ENCODE measurements at regions not wholly inside any gene's neighbourhood (a gene's known extent, or its start where the extent isn't known, plus 50 kb on each side); places are given as distances from the start of the nearest gene placed in this dataset.
"Not testable (repeated sequence)": the region's sequence is repeated elsewhere in the genome, so short reads cannot be mapped to it uniquely, and the experiment has no call there.

DNA sequence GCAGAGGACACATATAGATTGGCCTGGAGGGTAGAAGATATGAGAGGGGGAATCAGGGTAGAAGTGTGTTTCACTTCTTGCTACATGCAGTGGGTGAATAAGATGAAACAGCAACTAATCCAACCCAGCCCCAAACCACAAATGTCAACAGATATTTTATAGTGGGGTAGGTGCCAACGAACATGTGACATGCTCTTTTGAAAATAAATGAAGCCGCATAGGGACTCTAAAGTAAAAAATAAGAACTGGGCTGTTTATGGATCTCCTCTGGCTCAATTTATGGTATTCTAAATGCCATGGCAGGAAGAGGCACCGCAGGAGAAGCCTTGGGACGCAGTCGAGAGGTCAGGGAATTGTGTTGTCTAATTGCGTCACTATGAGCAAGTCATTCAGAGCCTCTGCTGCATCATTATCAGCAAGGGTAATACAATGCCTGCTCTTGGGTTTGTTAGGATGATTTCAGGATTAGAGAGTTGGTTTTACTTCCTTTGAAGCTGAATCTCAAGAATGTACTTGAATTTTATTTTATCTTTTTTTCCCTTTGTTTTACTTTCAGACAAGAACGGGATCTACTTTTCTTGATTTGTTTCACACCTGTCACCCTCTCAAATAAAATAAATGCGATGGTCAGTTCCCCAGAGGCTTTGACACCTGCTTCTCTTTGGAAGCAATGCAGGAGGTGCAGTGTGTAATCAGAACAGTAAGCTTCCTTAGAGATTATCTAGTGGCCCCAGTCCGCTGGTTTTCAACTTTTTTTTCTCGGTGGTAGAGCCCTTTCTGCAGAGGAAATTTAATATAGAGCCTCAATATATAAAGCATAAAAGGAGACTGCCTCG lies 375.6 kb upstream of the CLINT1 start:
- Histone ChIP-seq H3K27ac (ENCODE audit: low read length) (no peak overlapping the region), H3K9me3 (ENCODE audit: control insufficient read depth in 1 of 2, low read length in 2 of 2) (no peaks in the 10 kb centered on the region), H3K4me3 (ENCODE audit: low read depth in 1 of 2, low read length in 2 of 2) (no peak overlapping the region), H3K36me3 (ENCODE audit: control insufficient read depth in 1 of 2, insufficient read depth in 2 of 2, low read length in 2 of 2) (no peaks in the 10 kb centered on the region), H3K27me3 (ENCODE audit: low read depth, low read length) (no peaks in the 10 kb centered on the region), H3K4me1 (ENCODE audit: control insufficient read depth in 1 of 2, insufficient read depth in 2 of 2, low read length in 2 of 2) (no peaks in the 10 kb centered on the region)

DNA sequence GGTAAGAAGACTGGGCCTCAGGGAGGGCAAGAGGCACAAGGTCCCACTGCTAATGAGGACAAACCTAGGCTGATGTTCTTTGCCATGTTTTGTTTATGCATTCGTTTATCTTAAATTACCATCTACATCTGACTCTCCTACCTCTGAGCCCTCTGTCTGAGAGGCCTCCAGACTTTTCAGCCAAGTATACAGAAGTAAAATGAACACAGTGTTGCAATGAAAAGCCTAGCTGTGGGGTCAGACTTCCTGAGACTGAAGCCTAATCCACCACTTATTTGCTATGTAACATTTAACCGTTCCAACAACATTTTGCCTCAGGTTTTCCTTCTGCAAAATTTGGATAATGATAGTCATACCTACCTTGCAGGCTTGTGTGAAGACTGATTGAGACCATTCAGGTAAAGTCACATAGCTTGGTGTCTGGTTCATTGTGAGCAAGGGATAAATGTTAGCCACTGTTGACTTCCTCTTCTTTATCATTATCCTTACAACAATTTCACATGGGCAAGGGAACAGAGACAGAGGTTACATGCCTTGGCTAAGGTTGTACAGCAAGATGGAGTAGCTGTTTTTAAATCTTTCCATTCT lies 374.9 kb upstream of the CLINT1 start:
- no peak overlapping the region for H3K4me3 ChIP-seq (ENCODE audit: low read depth in 1 of 2, low read length in 2 of 2)
- no peaks in the 10 kb centered on the region for H3K36me3 ChIP-seq (ENCODE audit: control insufficient read depth in 1 of 2, insufficient read depth in 2 of 2, low read length in 2 of 2)
- H3K27ac ChIP-seq (ENCODE audit: low read length), result no peak overlapping the region
- H3K9me3 ChIP-seq (ENCODE audit: control insufficient read depth in 1 of 2, low read length in 2 of 2), result no peaks in the 10 kb centered on the region
- H3K27me3 ChIP-seq (ENCODE audit: low read depth, low read length), result no peaks in the 10 kb centered on the region
- no peaks in the 10 kb centered on the region for H3K4me1 ChIP-seq (ENCODE audit: control insufficient read depth in 1 of 2, insufficient read depth in 2 of 2, low read length in 2 of 2)

DNA sequence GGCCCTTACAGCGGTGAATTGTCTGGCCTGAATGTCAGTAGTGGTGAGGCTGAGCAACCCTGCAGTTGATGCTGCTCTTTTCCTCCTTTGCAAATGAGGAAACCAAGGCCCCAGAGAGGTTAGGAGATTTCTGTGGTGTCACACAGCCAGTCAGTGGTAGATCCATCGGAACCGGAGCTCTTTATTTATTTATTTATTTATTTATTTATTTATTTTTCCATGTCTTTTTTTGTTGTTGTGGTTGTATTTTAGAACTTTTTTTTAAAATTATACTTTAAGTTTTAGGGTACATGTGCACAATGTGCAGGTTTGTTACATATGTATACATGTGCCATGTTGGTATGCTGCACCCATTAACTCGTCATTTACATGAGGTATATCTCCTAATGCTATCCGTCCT lies 368.4 kb upstream of the CLINT1 start:
- H3K4me3 ChIP-seq (ENCODE audit: low read depth in 1 of 2, low read length in 2 of 2); H3K36me3 ChIP-seq (ENCODE audit: control insufficient read depth in 1 of 2, insufficient read depth in 2 of 2, low read length in 2 of 2); H3K9me3 ChIP-seq (ENCODE audit: control insufficient read depth in 1 of 2, low read length in 2 of 2): not testable (repeated sequence)

DNA sequence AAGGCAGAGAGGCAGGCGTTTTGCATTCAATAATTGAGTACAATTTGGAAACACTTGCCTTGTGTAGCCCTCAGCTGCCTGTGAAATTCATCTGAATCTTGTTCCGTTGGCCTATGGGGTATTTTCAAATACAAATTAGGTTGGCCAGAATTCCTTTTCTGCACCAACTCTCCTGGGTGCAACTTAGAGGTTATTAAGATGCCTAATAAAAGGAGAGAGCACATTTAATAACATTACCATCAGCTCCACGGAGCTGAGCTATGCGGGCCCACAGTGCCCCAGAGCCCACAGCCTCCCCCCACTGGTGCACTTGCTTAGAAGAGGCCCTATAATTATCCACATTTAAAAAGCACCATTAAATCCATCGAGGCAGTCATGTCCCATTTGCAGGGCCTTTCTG lies 367.6 kb upstream of the CLINT1 start:
- Histone ChIP-seq H3K27ac (ENCODE audit: low read length) (no peak overlapping the region), H3K4me3 (ENCODE audit: low read depth in 1 of 2, low read length in 2 of 2) (no peak overlapping the region), H3K9me3 (ENCODE audit: control insufficient read depth in 1 of 2, low read length in 2 of 2) (no peaks in the 10 kb centered on the region), H3K36me3 (ENCODE audit: control insufficient read depth in 1 of 2, insufficient read depth in 2 of 2, low read length in 2 of 2) (no peaks in the 10 kb centered on the region), H3K27me3 (ENCODE audit: low read depth, low read length) (no peaks in the 10 kb centered on the region), H3K4me1 (ENCODE audit: control insufficient read depth in 1 of 2, insufficient read depth in 2 of 2, low read length in 2 of 2) (no peaks in the 10 kb centered on the region)

More for the DNA sequence above, 368.4 kb upstream of the CLINT1 start:
- not testable (repeated sequence) for H3K4me1 ChIP-seq (ENCODE audit: control insufficient read depth in 1 of 2, insufficient read depth in 2 of 2, low read length in 2 of 2); H3K27ac ChIP-seq (ENCODE audit: low read length); H3K27me3 ChIP-seq (ENCODE audit: low read depth, low read length)

DNA sequence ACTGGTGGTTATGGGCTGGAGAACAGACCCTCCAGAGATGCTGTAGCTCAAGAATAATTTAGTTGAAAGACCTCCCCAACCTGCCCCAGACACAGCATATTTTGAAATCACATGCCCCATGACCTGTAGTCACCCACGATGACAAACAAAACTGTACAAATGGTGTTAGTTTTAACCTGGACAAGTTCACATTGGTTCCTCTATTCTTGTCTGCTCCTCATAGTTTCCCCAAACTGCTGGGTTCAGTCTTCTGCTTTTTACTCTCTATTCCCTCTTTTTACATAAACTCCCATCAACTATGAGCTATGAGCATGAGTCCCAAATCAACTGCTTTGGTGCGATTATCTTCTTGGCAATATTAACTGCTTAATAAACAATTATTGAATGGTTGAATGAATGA lies 365.3 kb upstream of the CLINT1 start:
- no peak overlapping the region for H3K4me3 ChIP-seq (ENCODE audit: low read depth in 1 of 2, low read length in 2 of 2)
- no peak overlapping the region for H3K27ac ChIP-seq (ENCODE audit: low read length)
- no peaks in the 10 kb centered on the region for H3K4me1 ChIP-seq (ENCODE audit: control insufficient read depth in 1 of 2, insufficient read depth in 2 of 2, low read length in 2 of 2)
- H3K36me3 ChIP-seq (ENCODE audit: control insufficient read depth in 1 of 2, insufficient read depth in 2 of 2, low read length in 2 of 2), result no peaks in the 10 kb centered on the region
- H3K27me3 ChIP-seq (ENCODE audit: low read depth, low read length), result no peaks in the 10 kb centered on the region
- no peaks in the 10 kb centered on the region for H3K9me3 ChIP-seq (ENCODE audit: control insufficient read depth in 1 of 2, low read length in 2 of 2)

DNA sequence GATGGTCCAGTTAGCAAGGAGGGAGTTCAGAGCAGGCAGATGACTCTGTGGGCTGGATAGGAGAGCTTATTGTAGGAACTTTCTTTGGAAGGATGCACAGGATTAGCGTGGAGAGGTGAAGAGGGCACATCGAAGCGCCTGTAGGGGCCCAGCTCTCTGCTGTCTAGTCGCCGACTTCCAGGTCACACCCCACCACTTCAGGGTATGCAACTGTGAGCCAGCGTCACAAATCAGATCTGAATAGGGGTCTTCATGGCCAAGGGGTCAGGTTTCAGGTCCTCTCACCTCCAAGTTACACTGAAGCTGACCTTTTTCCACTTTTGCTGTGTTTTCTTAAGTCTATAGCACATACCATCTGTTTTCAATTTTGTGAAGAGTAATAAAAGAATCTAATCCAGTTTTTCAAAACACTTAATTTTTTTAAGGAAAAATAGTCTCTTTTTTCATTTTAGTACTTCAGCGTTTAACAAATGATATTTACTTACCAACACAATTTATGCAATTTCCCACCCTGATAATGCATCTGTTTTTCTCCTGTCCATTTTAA lies 364.2 kb upstream of the CLINT1 start:
- no peak overlapping the region for H3K27ac ChIP-seq (ENCODE audit: low read length)
- no peaks in the 10 kb centered on the region for H3K27me3 ChIP-seq (ENCODE audit: low read depth, low read length)
- no peaks in the 10 kb centered on the region for H3K9me3 ChIP-seq (ENCODE audit: control insufficient read depth in 1 of 2, low read length in 2 of 2)
- no peaks in the 10 kb centered on the region for H3K4me1 ChIP-seq (ENCODE audit: control insufficient read depth in 1 of 2, insufficient read depth in 2 of 2, low read length in 2 of 2)
- H3K4me3 ChIP-seq (ENCODE audit: low read depth in 1 of 2, low read length in 2 of 2), result no peak overlapping the region
- H3K36me3 ChIP-seq (ENCODE audit: control insufficient read depth in 1 of 2, insufficient read depth in 2 of 2, low read length in 2 of 2), result no peaks in the 10 kb centered on the region

DNA sequence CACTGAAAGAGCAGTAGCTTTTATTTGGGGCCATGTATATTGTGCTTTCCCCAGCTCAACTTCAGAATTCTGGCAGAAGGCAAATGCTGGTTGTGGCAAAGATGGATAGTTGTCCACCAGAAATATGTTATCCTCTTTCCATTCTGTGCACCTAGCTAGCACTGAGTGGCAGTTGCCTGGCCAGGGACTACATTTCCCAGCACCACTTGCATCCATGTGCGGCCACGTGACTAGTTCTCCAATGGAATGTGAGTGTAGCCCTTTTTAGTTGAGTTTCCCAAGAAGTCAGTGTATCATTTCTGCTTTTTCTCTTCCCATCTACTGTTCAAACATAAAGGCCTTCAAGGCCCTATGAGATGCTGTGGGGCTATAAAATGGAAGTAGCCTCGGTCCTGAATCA lies 354.0 kb upstream of the CLINT1 start:
- no peak overlapping the region for H3K4me3 ChIP-seq (ENCODE audit: low read depth in 1 of 2, low read length in 2 of 2)
- peaks cover 0 to 5% of the 10 kb centered on the region in 2 donors for H3K9me3 ChIP-seq (ENCODE audit: control insufficient read depth in 1 of 2, low read length in 2 of 2)

DNA sequence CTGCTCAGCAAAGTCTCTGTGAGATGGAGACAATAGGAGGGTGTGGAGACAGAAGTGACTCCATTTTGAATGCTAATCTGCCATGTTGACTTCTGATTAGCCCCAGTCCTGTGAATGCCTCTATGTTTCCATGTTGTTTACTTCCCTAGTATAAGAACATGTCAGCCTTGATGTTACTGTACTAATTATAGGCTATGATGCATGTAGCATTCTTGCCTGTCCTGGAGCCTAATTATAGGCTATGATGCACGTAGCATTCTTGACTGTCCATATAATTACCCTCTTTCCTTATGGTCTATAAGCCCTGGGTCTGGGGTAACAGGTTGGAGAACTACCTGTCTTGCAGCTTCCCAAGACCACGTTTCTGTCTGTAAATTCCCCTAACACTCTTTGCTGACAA lies 353.3 kb upstream of the CLINT1 start:
- H3K4me3 ChIP-seq (ENCODE audit: low read depth in 1 of 2, low read length in 2 of 2), result no peak overlapping the region
- H3K27me3 ChIP-seq (ENCODE audit: low read depth, low read length), result no peaks in the 10 kb centered on the region
- peaks cover 0 to 5% of the 10 kb centered on the region in 2 donors for H3K9me3 ChIP-seq (ENCODE audit: control insufficient read depth in 1 of 2, low read length in 2 of 2)
- H3K4me1 ChIP-seq (ENCODE audit: control insufficient read depth in 1 of 2, insufficient read depth in 2 of 2, low read length in 2 of 2), result no peaks in the 10 kb centered on the region
- no peaks in the 10 kb centered on the region for H3K36me3 ChIP-seq (ENCODE audit: control insufficient read depth in 1 of 2, insufficient read depth in 2 of 2, low read length in 2 of 2)
- H3K27ac ChIP-seq (ENCODE audit: low read length), result no peak overlapping the region

More for the DNA sequence above, 354.0 kb upstream of the CLINT1 start:
- Histone ChIP-seq H3K27ac (ENCODE audit: low read length) (no peak overlapping the region), H3K36me3 (ENCODE audit: control insufficient read depth in 1 of 2, insufficient read depth in 2 of 2, low read length in 2 of 2) (no peaks in the 10 kb centered on the region), H3K27me3 (ENCODE audit: low read depth, low read length) (no peaks in the 10 kb centered on the region), H3K4me1 (ENCODE audit: control insufficient read depth in 1 of 2, insufficient read depth in 2 of 2, low read length in 2 of 2) (no peaks in the 10 kb centered on the region)

DNA sequence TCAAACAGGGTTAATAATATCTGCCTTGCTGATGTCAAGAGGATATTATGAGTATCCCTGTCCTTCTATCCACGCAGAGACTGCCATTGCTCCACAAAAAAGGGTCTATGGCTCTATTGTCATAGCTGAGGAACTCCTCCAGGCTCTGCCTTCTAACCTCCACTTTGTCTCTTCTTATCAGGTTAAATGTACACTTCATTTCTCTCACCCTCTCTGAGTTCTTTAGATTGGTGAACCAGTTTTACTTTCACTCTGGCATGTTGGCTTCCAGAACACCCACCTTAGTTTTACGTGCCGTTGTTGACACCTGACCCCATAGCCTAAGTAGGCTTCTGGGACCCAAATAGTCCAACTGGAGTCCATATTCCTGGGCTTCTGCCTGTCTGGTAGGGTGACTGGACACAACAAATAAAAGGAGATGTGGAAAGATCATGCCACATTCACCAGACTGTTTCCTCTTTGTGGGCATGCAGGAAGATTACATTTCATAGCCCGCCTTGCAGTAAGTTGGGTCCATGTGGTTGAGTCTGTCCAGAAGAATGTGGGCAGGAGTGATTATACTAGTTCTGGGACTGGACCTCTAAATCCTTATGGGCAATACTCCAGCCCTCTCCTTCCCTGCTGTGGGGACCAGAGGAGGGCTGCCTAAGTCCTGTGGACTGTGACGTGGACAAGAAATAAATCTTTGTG lies 350.4 kb upstream of the CLINT1 start:
- Histone ChIP-seq H3K27ac (ENCODE audit: low read length) (no peak overlapping the region), H3K27me3 (ENCODE audit: low read depth, low read length) (no peaks in the 10 kb centered on the region), H3K4me1 (ENCODE audit: control insufficient read depth in 1 of 2, insufficient read depth in 2 of 2, low read length in 2 of 2) (no peaks in the 10 kb centered on the region), H3K36me3 (ENCODE audit: control insufficient read depth in 1 of 2, insufficient read depth in 2 of 2, low read length in 2 of 2) (no peaks in the 10 kb centered on the region), H3K4me3 (ENCODE audit: low read depth in 1 of 2, low read length in 2 of 2) (no peak overlapping the region), H3K9me3 (ENCODE audit: control insufficient read depth in 1 of 2, low read length in 2 of 2) (peaks cover 0 to 5% of the 10 kb centered on the region in 2 donors)

DNA sequence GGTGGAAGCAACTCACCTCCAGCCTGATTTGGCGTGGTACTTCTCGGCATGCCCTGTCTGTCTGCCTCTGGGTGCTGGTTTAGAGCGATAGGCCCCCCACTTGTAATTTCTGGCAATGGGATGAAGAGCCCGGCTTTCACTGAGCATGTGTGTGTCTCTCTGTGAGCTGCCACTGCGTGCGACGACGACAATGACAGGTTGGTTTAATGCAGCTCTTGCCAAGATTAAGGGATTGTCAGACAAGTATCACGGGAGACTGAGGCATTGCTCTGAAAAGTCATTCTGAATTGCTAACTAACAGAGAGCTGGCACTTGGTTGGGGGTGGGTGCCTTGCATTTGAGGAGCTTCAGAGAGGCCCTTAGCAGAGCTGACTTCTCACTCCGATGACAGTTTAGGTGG lies 348.8 kb upstream of the CLINT1 start:
- no peaks in the 10 kb centered on the region for H3K27me3 ChIP-seq (ENCODE audit: low read depth, low read length)
- H3K36me3 ChIP-seq (ENCODE audit: control insufficient read depth in 1 of 2, insufficient read depth in 2 of 2, low read length in 2 of 2), result no peaks in the 10 kb centered on the region
- peaks cover 0 to 5% of the 10 kb centered on the region in 2 donors for H3K9me3 ChIP-seq (ENCODE audit: control insufficient read depth in 1 of 2, low read length in 2 of 2)
- H3K27ac ChIP-seq (ENCODE audit: low read length), result no peak overlapping the region
- no peak overlapping the region for H3K4me3 ChIP-seq (ENCODE audit: low read depth in 1 of 2, low read length in 2 of 2)
- no peaks in the 10 kb centered on the region for H3K4me1 ChIP-seq (ENCODE audit: control insufficient read depth in 1 of 2, insufficient read depth in 2 of 2, low read length in 2 of 2)

DNA sequence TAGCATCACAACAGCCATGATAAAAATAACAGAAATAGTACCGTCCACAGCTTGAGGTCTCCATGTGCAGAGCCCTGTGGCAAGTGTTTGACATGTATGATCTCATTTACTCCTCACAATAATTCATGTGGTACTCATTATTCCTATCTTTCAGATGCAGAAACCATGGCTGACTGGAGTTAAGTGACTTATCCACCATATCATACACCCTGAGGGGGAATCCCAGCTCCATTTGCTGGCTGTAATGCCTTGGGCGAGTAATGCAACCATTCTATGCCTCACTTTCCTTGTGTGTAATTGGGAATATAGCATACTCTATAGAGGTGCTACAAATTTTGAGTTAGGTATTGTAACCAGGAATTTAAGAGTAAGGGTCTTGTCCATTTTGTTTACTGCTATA lies 347.0 kb upstream of the CLINT1 start:
- no peaks in the 10 kb centered on the region for H3K27me3 ChIP-seq (ENCODE audit: low read depth, low read length)
- no peak overlapping the region for H3K4me3 ChIP-seq (ENCODE audit: low read depth in 1 of 2, low read length in 2 of 2)
- peaks cover 0 to 5% of the 10 kb centered on the region in 2 donors for H3K9me3 ChIP-seq (ENCODE audit: control insufficient read depth in 1 of 2, low read length in 2 of 2)
- H3K4me1 ChIP-seq (ENCODE audit: control insufficient read depth in 1 of 2, insufficient read depth in 2 of 2, low read length in 2 of 2), result no peaks in the 10 kb centered on the region
- H3K27ac ChIP-seq (ENCODE audit: low read length), result no peak overlapping the region
- H3K36me3 ChIP-seq (ENCODE audit: control insufficient read depth in 1 of 2, insufficient read depth in 2 of 2, low read length in 2 of 2), result no peaks in the 10 kb centered on the region
